ENCODE measurements at regions not wholly inside any gene's neighbourhood (a gene's known extent, or its start where the extent isn't known, plus 50 kb on each side); places are given as distances from the start of the nearest gene placed in this dataset.

DNA sequence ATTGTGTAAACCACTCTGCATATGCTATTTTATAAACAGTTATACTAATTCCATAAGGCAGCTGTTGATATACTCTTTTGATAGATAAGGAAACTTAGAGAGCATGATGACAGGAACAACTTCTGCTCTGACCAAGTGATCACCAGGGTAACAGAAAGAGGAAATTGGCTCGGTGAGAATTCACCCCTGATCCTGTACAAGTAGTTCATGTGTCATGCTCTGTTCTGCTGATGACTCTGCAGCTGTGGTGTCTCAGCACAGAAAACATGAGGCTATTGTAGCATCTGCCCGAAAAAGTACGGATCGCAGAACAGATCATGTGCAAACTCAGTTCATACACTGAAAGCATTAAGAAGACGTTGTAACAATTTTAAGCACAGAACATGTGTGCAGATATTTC, 345.0 kb downstream of the LRIG3 start:
- 14% methylated on average over 5 of the region's 5 CpGs for WGBS (ENCODE audit: low lambda C conversion rate)
- no peak overlapping the region for H3K4me3 ChIP-seq (ENCODE audit: low read depth in 2 of 2, low read length in 1 of 2)
- no peaks in the 10 kb centered on the region for H3F3A ChIP-seq (replicated peaks; ENCODE audit: insufficient read depth)
- ChIA-PET POLR2A (no interaction called here), CTCF (no interaction called here)
- H3K9me2 ChIP-seq, result no peaks in the 10 kb centered on the region
- H3K4me1 ChIP-seq (ENCODE audit: control insufficient read depth in 1 of 2, insufficient read depth in 2 of 2, low read depth in 1 of 2, low read length in 1 of 2), result no peaks in the 10 kb centered on the region
- no peaks in the 10 kb centered on the region for H3K79me2 ChIP-seq (ENCODE audit: insufficient read depth)
- H4K20me1 ChIP-seq (ENCODE audit: insufficient read depth), result no peaks in the 10 kb centered on the region
- no peaks in the 10 kb centered on the region for H3K36me3 ChIP-seq (replicated peaks in 1 of 2; ENCODE audit: control insufficient read depth in 1 of 2, insufficient read depth in 2 of 2, low read length in 1 of 2)
- no peak for TF ChIP-seq JUND (IDR thresholded peaks at IDR 0.05)
- TF ChIP-seq MXI1 (IDR thresholded peaks at IDR 0.05; ENCODE audit: low read depth, low read length), result no peak
- TF ChIP-seq CHD2 (IDR thresholded peaks at IDR 0.05; ENCODE audit: low read length, partially characterized antibody), result no peak
- no peak for TF ChIP-seq POLR2AphosphoS5 (IDR thresholded peaks at IDR 0.05; ENCODE audit: low read depth, low read length)
- no peak for TF ChIP-seq FOXM1 (IDR thresholded peaks at IDR 0.05; ENCODE audit: low read depth)
- TF ChIP-seq RCOR1 (IDR thresholded peaks at IDR 0.05; ENCODE audit: low read length), result no peak
- no peak for TF ChIP-seq SIN3A (IDR thresholded peaks at IDR 0.05; ENCODE audit: borderline replicate concordance, low read depth, low read length)
- no peak overlapping the region for H3K27ac ChIP-seq (ENCODE audit: low read depth in 2 of 2, low read length in 1 of 2)
- H3K27me3 ChIP-seq (ENCODE audit: insufficient read depth), result peaks cover 17% of the 10 kb centered on the region; the same call in 1 of the 2 replicates
- no peak for DNase-seq
- H2AFZ ChIP-seq (ENCODE audit: low read depth), result no peak overlapping the region
- H3K9ac ChIP-seq, result no peak overlapping the region
- H3K9me3 ChIP-seq, result no peaks in the 10 kb centered on the region
- H3K4me2 ChIP-seq, result no peak overlapping the region

- Histone ChIP-seq H3K9ac (no peak overlapping the region), H4K20me1 (ENCODE audit: insufficient read depth) (no peaks in the 10 kb centered on the region), H3K27ac (ENCODE audit: low read depth in 2 of 2, low read length in 1 of 2) (no peak overlapping the region), H3F3A (replicated peaks; ENCODE audit: insufficient read depth) (no peaks in the 10 kb centered on the region), H3K79me2 (ENCODE audit: insufficient read depth) (no peaks in the 10 kb centered on the region), H3K4me1 (ENCODE audit: control insufficient read depth in 1 of 2, insufficient read depth in 2 of 2, low read depth in 1 of 2, low read length in 1 of 2) (no peaks in the 10 kb centered on the region), H3K4me3 (ENCODE audit: low read depth in 2 of 2, low read length in 1 of 2) (no peak overlapping the region), H2AFZ (ENCODE audit: low read depth) (no peak overlapping the region), H3K36me3 (replicated peaks in 1 of 2; ENCODE audit: control insufficient read depth in 1 of 2, insufficient read depth in 2 of 2, low read length in 1 of 2) (no peaks in the 10 kb centered on the region), H3K9me2 (no peaks in the 10 kb centered on the region), H3K27me3 (ENCODE audit: insufficient read depth) (peaks cover 17% of the 10 kb centered on the region; the same call in 1 of the 2 replicates), H3K4me2 (no peak overlapping the region), H3K9me3 (no peaks in the 10 kb centered on the region)
- no peak for DNase-seq
- POLR2A ChIA-PET, result no interaction called here
- WGBS (ENCODE audit: low lambda C conversion rate), result 16% methylated on average over 5 of the region's 5 CpGs
- CTCF ChIA-PET, result no interaction called here
- no peak for TF ChIP-seq RXRA (IDR thresholded peaks at IDR 0.05; ENCODE audit: borderline replicate concordance, low read depth)
- TF ChIP-seq FOXM1 (IDR thresholded peaks at IDR 0.05; ENCODE audit: low read depth), result no peak
- TF ChIP-seq, protein P1, sequence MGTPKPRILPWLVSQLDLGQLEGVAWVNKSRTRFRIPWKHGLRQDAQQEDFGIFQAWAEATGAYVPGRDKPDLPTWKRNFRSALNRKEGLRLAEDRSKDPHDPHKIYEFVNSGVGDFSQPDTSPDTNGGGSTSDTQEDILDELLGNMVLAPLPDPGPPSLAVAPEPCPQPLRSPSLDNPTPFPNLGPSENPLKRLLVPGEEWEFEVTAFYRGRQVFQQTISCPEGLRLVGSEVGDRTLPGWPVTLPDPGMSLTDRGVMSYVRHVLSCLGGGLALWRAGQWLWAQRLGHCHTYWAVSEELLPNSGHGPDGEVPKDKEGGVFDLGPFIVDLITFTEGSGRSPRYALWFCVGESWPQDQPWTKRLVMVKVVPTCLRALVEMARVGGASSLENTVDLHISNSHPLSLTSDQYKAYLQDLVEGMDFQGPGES (IDR thresholded peaks at IDR 0.05; ENCODE audit: low read depth, low read length), result no peak
- TF ChIP-seq TCF12 (IDR thresholded peaks at IDR 0.05), result no peak
- TF ChIP-seq RCOR1 (IDR thresholded peaks at IDR 0.05; ENCODE audit: low read length), result no peak
- no peak for TF ChIP-seq POLR2AphosphoS5 (IDR thresholded peaks at IDR 0.05; ENCODE audit: low read depth, low read length)
- no peak for TF ChIP-seq GATA2 (CRISPR knock-in tag; IDR thresholded peaks at IDR 0.05)
- no peak for TF ChIP-seq SIN3A (IDR thresholded peaks at IDR 0.05; ENCODE audit: borderline replicate concordance, low read depth, low read length)
- TF ChIP-seq CTCF (IDR thresholded peaks at IDR 0.05), result no peak
- no peak for TF ChIP-seq SMC3 (IDR thresholded peaks at IDR 0.05; ENCODE audit: low read depth, low read length)
- TF ChIP-seq FOXJ3 (CRISPR knock-in tag; IDR thresholded peaks at IDR 0.05), result no peak
- TF ChIP-seq, protein P2, sequence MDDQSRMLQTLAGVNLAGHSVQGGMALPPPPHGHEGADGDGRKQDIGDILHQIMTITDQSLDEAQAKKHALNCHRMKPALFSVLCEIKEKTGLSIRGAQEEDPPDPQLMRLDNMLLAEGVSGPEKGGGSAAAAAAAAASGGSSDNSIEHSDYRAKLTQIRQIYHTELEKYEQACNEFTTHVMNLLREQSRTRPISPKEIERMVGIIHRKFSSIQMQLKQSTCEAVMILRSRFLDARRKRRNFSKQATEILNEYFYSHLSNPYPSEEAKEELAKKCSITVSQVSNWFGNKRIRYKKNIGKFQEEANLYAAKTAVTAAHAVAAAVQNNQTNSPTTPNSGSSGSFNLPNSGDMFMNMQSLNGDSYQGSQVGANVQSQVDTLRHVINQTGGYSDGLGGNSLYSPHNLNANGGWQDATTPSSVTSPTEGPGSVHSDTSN (IDR thresholded peaks at IDR 0.05), result no peak
- no peak for TF ChIP-seq EP300 (IDR thresholded peaks at IDR 0.05; ENCODE audit: borderline replicate concordance in 1 of 2, low read depth in 1 of 2, low read length in 1 of 2)
- TF ChIP-seq NRF1 (IDR thresholded peaks at IDR 0.05; ENCODE audit: low read depth, low read length), result no peak
- no peak for TF ChIP-seq REST (IDR thresholded peaks at IDR 0.05; ENCODE audit: low read depth, low read length)
- no peak for TF ChIP-seq RFX5 (IDR thresholded peaks at IDR 0.05; ENCODE audit: low read length)
- no peak for TF ChIP-seq JUND (IDR thresholded peaks at IDR 0.05)
Measured at GRCh38 chr12:58576081-58576480, 344.2 kb downstream of the LRIG3 start.
